PC-3 (cell line): ENCODE measurements at regions not wholly inside any gene's neighbourhood (a gene's known extent, or its start where the extent isn't known, plus 50 kb on each side); places are given as distances from the start of the nearest gene placed in this dataset.

ENCODE experiments used
- CTCF ChIP-seq: fragments of 300-600 bp; sonication (generic); conservative IDR thresholded peaks from 2 replicates; pipeline ENCODE4 v1.5.1; 2017; ENCODE audit warnings: antibody characterized with exemption, low read depth, mild to moderate bottlenecking, low read length
- EZH2 ChIP-seq: fragments of 300-600 bp; sonication (generic); IDR thresholded peaks from one replicate; pipeline ENCODE4 v1.6.1; 2017; ENCODE audit warnings: antibody characterized with exemption, mild to moderate bottlenecking, low read length; ENCODE audit not compliant: unreplicated experiment
- EZH2phosphoT487 ChIP-seq: fragments of 300-600 bp; sonication (generic); IDR thresholded peaks from 2 replicates; pipeline ENCODE4 v1.6.1; 2018; ENCODE audit warnings: mild to moderate bottlenecking, antibody characterized with exemption, low read length, borderline replicate concordance

- TF ChIP-seq CTCF (no peak), EZH2phosphoT487 (no peak), EZH2 (no peak)
Measured at GRCh38 chr14:83873669-83874068, 1656.3 kb upstream of the FLRT2 start.
